Neural progenitor cell (in vitro differentiated cells): ENCODE measurements at regions not wholly inside any gene's neighbourhood (a gene's known extent, or its start where the extent isn't known, plus 50 kb on each side); places are given as distances from the start of the nearest gene placed in this dataset.

ENCODE experiments used
- EZH2 ChIP-seq: fragments of 200-600 bp; sonication (generic); IDR thresholded peaks from 2 replicates; pipeline ENCODE4 v1.6.1; 2017; ENCODE audit warnings: antibody characterized with exemption, mild to moderate bottlenecking, moderate library complexity
- EZH2phosphoT487 ChIP-seq: fragments of 200-600 bp; sonication (generic); IDR thresholded peaks from 2 replicates; pipeline ENCODE4 v1.6.1; 2017; ENCODE audit warnings: antibody characterized with exemption
- TF ChIP-seq, protein P1 (sequence below): fragments of 200-600 bp; sonication (generic); IDR thresholded peaks from 2 replicates; pipeline ENCODE4 v1.5.1; 2017; ENCODE audit warnings: antibody characterized with exemption, mild to moderate bottlenecking

- TF ChIP-seq, protein P1, sequence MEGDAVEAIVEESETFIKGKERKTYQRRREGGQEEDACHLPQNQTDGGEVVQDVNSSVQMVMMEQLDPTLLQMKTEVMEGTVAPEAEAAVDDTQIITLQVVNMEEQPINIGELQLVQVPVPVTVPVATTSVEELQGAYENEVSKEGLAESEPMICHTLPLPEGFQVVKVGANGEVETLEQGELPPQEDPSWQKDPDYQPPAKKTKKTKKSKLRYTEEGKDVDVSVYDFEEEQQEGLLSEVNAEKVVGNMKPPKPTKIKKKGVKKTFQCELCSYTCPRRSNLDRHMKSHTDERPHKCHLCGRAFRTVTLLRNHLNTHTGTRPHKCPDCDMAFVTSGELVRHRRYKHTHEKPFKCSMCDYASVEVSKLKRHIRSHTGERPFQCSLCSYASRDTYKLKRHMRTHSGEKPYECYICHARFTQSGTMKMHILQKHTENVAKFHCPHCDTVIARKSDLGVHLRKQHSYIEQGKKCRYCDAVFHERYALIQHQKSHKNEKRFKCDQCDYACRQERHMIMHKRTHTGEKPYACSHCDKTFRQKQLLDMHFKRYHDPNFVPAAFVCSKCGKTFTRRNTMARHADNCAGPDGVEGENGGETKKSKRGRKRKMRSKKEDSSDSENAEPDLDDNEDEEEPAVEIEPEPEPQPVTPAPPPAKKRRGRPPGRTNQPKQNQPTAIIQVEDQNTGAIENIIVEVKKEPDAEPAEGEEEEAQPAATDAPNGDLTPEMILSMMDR = no peak
- TF ChIP-seq EZH2 (no peak), EZH2phosphoT487 (no peak)
Observed at GRCh38 chr10:105605918-105606317, 964.8 kb downstream of the SORCS3 start.
